ENCODE measurements at regions not wholly inside any gene's neighbourhood (a gene's known extent, or its start where the extent isn't known, plus 50 kb on each side); places are given as distances from the start of the nearest gene placed in this dataset.

GRCh38 chr18:59758837-59759236 is 61.6 kb upstream of the CCBE1 start:
- TF ChIP-seq, protein P1, sequence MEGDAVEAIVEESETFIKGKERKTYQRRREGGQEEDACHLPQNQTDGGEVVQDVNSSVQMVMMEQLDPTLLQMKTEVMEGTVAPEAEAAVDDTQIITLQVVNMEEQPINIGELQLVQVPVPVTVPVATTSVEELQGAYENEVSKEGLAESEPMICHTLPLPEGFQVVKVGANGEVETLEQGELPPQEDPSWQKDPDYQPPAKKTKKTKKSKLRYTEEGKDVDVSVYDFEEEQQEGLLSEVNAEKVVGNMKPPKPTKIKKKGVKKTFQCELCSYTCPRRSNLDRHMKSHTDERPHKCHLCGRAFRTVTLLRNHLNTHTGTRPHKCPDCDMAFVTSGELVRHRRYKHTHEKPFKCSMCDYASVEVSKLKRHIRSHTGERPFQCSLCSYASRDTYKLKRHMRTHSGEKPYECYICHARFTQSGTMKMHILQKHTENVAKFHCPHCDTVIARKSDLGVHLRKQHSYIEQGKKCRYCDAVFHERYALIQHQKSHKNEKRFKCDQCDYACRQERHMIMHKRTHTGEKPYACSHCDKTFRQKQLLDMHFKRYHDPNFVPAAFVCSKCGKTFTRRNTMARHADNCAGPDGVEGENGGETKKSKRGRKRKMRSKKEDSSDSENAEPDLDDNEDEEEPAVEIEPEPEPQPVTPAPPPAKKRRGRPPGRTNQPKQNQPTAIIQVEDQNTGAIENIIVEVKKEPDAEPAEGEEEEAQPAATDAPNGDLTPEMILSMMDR (IDR thresholded peaks at IDR 0.05), result no peak
- TF ChIP-seq POLR2A (IDR thresholded peaks at IDR 0.05), result no peak
- Histone ChIP-seq H3K4me1 (peaks cover 0 to 4% of the 10 kb centered on the region in 2 donors), H3K27ac (no peak overlapping the region), H3K27me3 (no peaks in the 10 kb centered on the region), H3K36me3 (no peaks in the 10 kb centered on the region), H3K4me3 (no peak overlapping the region), H3K9me3 (no peaks in the 10 kb centered on the region)
- DNase-seq, result no peak
- intact Hi-C loops (cut with DNase I; ENCODE audit: low total_unique reads), result no loop called here

DNA sequence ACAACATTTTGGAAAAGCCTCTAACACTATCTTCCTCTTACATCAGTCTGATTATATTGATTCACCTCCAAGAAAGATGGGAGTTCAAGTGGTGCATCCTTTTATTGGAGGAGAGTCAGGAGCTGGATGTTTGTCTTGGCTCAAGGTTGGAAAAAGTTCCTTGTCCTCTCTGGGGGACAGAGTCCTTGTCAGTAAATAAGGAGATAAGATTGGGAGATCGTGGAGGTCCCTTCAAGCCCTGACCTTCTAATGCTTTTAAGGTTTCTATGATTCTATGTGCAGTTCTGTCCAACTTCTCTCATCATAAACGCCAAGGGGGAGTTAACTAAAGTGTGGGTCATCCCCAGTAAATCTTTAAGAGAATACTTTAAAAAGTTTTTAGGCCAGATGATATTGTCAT is 60.9 kb upstream of the CCBE1 start:
- Histone ChIP-seq H3K9me3 (no peaks in the 10 kb centered on the region), H3K4me3 (no peak overlapping the region), H3K36me3 (no peaks in the 10 kb centered on the region), H3K27ac (no peak overlapping the region), H3K4me1 (peaks cover 0 to 4% of the 10 kb centered on the region in 2 donors), H3K27me3 (no peaks in the 10 kb centered on the region)
- TF ChIP-seq POLR2A (IDR thresholded peaks at IDR 0.05), result no peak
- TF ChIP-seq, protein P1 (IDR thresholded peaks at IDR 0.05), result no peak
- intact Hi-C loops (cut with DNase I; ENCODE audit: low total_unique reads), result no loop called here
- no peak for DNase-seq

GRCh38 chr18:59752666-59753065 is 55.4 kb upstream of the CCBE1 start:
- no peak overlapping the region for H3K4me3 ChIP-seq
- H3K4me1 ChIP-seq, result peaks cover 0 to 3% of the 10 kb centered on the region in 2 donors
- DNase-seq, result no peak
- H3K27ac ChIP-seq, result peak overlapping the region in 1 of 2 donors; percentile 47
- intact Hi-C loops (cut with DNase I; ENCODE audit: low total_unique reads), result no loop called here
- H3K27me3 ChIP-seq, result no peaks in the 10 kb centered on the region
- no peaks in the 10 kb centered on the region for H3K36me3 ChIP-seq
- H3K9me3 ChIP-seq, result no peaks in the 10 kb centered on the region
- TF ChIP-seq, protein P1 (IDR thresholded peaks at IDR 0.05), result no peak
- no peak for TF ChIP-seq POLR2A (IDR thresholded peaks at IDR 0.05)

DNA sequence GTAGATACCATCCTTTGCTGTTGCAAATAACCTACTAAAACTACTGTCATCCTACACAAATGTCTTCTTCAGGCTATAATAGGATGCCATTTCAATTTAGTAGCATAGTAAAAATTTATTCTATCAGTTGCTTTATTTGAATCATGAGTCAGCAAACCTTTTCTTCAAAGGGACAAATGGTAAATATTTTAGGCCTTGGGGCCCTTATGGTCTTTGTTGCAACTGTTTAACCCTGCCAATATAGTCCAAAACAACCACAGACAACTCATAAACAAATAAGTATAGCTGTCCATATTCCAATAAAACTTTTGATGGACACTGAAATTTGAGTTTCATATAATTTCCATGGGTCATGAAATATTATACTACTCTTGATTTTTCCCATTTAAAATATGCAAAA is 54.0 kb upstream of the CCBE1 start:
- TF ChIP-seq POLR2A (IDR thresholded peaks at IDR 0.05), result no peak
- TF ChIP-seq, protein P1 (IDR thresholded peaks at IDR 0.05), result no peak
- Histone ChIP-seq H3K4me1 (no peaks in the 10 kb centered on the region), H3K36me3 (no peaks in the 10 kb centered on the region), H3K4me3 (no peak overlapping the region), H3K27me3 (no peaks in the 10 kb centered on the region), H3K27ac (no peak overlapping the region), H3K9me3 (no peaks in the 10 kb centered on the region)
- no peak for DNase-seq
- intact Hi-C loops (cut with DNase I; ENCODE audit: low total_unique reads), result no loop called here

DNA sequence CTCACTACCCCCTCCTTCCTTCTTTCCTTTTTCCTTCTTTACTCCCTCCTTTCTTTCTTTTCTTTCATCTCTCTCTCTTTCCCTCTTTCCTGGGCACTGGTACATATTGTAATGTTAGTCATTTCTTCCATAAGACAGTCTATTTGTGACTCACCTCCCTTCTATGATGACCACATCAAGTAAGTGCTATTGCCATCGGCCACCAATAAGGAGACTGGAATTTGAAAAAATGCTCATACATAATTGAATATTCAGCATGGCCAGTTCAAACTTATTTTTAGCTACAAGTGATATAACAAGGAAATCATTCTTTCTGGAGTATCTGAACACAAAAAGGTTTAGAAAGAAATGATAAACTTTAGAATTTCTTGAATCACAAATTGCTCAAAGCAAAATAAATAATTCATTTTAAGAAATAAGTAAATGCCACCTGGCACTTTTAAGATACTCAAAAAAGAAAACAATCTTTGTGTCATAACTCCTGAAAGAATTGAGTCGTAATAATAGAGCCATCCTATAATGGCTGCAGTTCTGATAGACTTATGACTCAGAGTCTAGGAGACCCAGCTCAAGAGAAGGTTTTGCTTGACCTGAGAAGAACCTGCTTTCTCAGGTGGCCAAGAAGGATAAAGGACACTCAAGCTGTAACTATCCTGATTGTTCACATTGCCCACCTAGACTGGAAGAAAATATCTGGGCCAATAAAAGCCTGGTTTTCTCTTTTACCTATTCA is 51.6 kb upstream of the CCBE1 start:
- intact Hi-C loops (cut with DNase I; ENCODE audit: low total_unique reads), result no loop called here
- DNase-seq, result no peak
- no peak for TF ChIP-seq POLR2A (IDR thresholded peaks at IDR 0.05)
- TF ChIP-seq, protein P1 (IDR thresholded peaks at IDR 0.05), result no peak
- no peaks in the 10 kb centered on the region for H3K4me1 ChIP-seq
- no peak overlapping the region for H3K27ac ChIP-seq
- H3K9me3 ChIP-seq, result no peaks in the 10 kb centered on the region
- no peaks in the 10 kb centered on the region for H3K27me3 ChIP-seq
- H3K4me3 ChIP-seq, result no peak overlapping the region
- no peaks in the 10 kb centered on the region for H3K36me3 ChIP-seq
